ENCODE measurements at regions not wholly inside any gene's neighbourhood (a gene's known extent, or its start where the extent isn't known, plus 50 kb on each side); places are given as distances from the start of the nearest gene placed in this dataset.

GRCh38 chr22:48869788-48870187 lies 957.9 kb downstream of the BRD1 start:
- DNase-seq (ENCODE audit: low spot score), result no peak
- H3K79me2 ChIP-seq (ENCODE audit: insufficient read depth, low read length), result no peaks in the 10 kb centered on the region
- H3K4me3 ChIP-seq (replicated peaks in 1 of 3; ENCODE audit: insufficient read depth in 1 of 3, low read depth in 2 of 3, low read length in 3 of 3), result no peak overlapping the region
- FAIRE-seq, result no peak
- H2AFZ ChIP-seq (ENCODE audit: low read length), result no peak overlapping the region
- H4K20me1 ChIP-seq (ENCODE audit: insufficient read depth, low read length), result no peaks in the 10 kb centered on the region
- no peaks in the 10 kb centered on the region for H3K9me3 ChIP-seq (ENCODE audit: low read length)
- peaks cover 6 to 44% of the 10 kb centered on the region in 2 experiments; a peak in 3 of 5 replicates for H3K27me3 ChIP-seq (ENCODE audit: control insufficient read depth in 1 of 2, insufficient read depth in 2 of 2, low read length in 2 of 2)
- 20% methylated on average over 3 of the region's 5 CpGs for WGBS (ENCODE audit: low lambda C conversion rate)
- no peak overlapping the region for H3K9ac ChIP-seq (ENCODE audit: insufficient read depth, low read depth, low read length)
- no peak for ATAC-seq
- no peaks in the 10 kb centered on the region for H3K36me3 ChIP-seq (replicated peaks in 1 of 2; ENCODE audit: control insufficient read depth in 1 of 2, insufficient read depth in 2 of 2, low read length in 2 of 2)
- no peak overlapping the region for H3K4me2 ChIP-seq (ENCODE audit: low read depth, low read length)
- POLR2A ChIA-PET, result no interaction called here
- TF ChIP-seq CSRNP1 (CRISPR knock-in tag; IDR thresholded peaks at IDR 0.05) (no peak), ZNF382 (CRISPR knock-in tag; IDR thresholded peaks at IDR 0.05; ENCODE audit: borderline replicate concordance) (no peak), RXRA (CRISPR knock-in tag; IDR thresholded peaks at IDR 0.05) (no peak), ZNF234 (CRISPR knock-in tag; conservative IDR thresholded peaks at IDR 0.05) (no peak), RAD21 (CRISPR knock-in tag; IDR thresholded peaks at IDR 0.05) (no peak), YEATS4 (CRISPR knock-in tag; IDR thresholded peaks at IDR 0.05; ENCODE audit: borderline replicate concordance) (no peak), PCBP1 (IDR thresholded peaks at IDR 0.05; ENCODE audit: borderline replicate concordance, low read depth, low read length) (no peak), ZNF629 (CRISPR knock-in tag; conservative IDR thresholded peaks at IDR 0.05) (no peak), HDAC6 (IDR thresholded peaks at IDR 0.05; ENCODE audit: low read depth, low read length) (no peak), RFXANK (CRISPR knock-in tag; IDR thresholded peaks at IDR 0.05) (no peak), ZNF569 (CRISPR knock-in tag; IDR thresholded peaks at IDR 0.05; ENCODE audit: borderline replicate concordance) (no peak), ZNF670 (CRISPR knock-in tag; IDR thresholded peaks at IDR 0.05; ENCODE audit: borderline replicate concordance) (no peak), SMC3 (IDR thresholded peaks at IDR 0.05; ENCODE audit: low read length) (no peak), TERF1 (CRISPR knock-in tag; IDR thresholded peaks at IDR 0.05) (no peak), ZNF800 (CRISPR knock-in tag; IDR thresholded peaks at IDR 0.05) (no peak), ZNF674 (CRISPR knock-in tag; IDR thresholded peaks at IDR 0.05; ENCODE audit: low read depth) (no peak), ARHGAP35 (CRISPR knock-in tag; IDR thresholded peaks at IDR 0.05; ENCODE audit: borderline replicate concordance) (no peak)
- in situ Hi-C loops (cut with HindIII; ENCODE audit: extremely low pct_ligation_motif_present, low pct_unique_long_range_greater_than_20kb), result no loop called here
- intact Hi-C loops (cut with micrococcal nuclease; ENCODE audit: unreplicated experiment), result no loop called here
- BruUV-seq (replicated peaks), result no TSS peak
- H3K27ac ChIP-seq (ENCODE audit: extremely low read length, insufficient read depth, low read length), result no peak overlapping the region
- CTCF ChIA-PET (ENCODE audit: low intra/inter-chr PET ratio, low total read pairs), result no interaction called here
- peaks cover 8% of the 10 kb centered on the region; the same call in 1 of the 2 replicates for H3K4me1 ChIP-seq (ENCODE audit: insufficient read depth, low read length)

All from HepG2 (cell line).